Gastrocnemius medialis (tissue), 4 donors: ENCODE measurements at regions not wholly inside any gene's neighbourhood (a gene's known extent, or its start where the extent isn't known, plus 50 kb on each side); places are given as distances from the start of the nearest gene placed in this dataset.

Source experiments
- ATAC-seq, 2 donors: fragments of 150-250 bp; one replicate each; pipeline ENCODE4 v1.9.1; 2016
- DNase-seq, 2 donors: peaks; one replicate each; pipeline ENCODE4 v3.0.0-alpha.2; 2019
- H3K27ac ChIP-seq, 4 donors: fragments of 200-600 bp; sonication (generic); 1 replicate in 1 of 4; 2 replicates in 3 of 4; pipeline ENCODE4 v1.5.1; 2016 to 2018; ENCODE audit warnings: mild to moderate bottlenecking in 2 of 4, moderate library complexity in 1 of 4
- H3K27me3 ChIP-seq, 3 donors: fragments of 200-600 bp; sonication (generic) in 2 of 3; 1 replicate in 1 of 3; 2 replicates in 2 of 3; pipeline versions ENCODE4 v1.5.1 to v1.6.0; 2016 to 2019; ENCODE audit warnings: mild to moderate bottlenecking in 1 of 3, moderate library complexity in 1 of 3
- H3K36me3 ChIP-seq, 2 donors: fragments of 200-600 bp; sonication (generic) in 1 of 2; one replicate each; pipeline ENCODE4 v1.5.1; 2017 to 2018
- H3K4me1 ChIP-seq, 2 donors: fragments of 200-600 bp; sonication (generic) in 1 of 2; one replicate each; pipeline ENCODE4 v1.5.1; 2016 to 2017; ENCODE audit warnings: mild to moderate bottlenecking in 2 of 2
- H3K4me3 ChIP-seq, 4 donors: fragments of 200-600 bp; sonication (generic) in 3 of 4; 1 replicate in 1 of 4; 2 replicates in 3 of 4; pipeline ENCODE4 v1.5.1; 2016 to 2019; ENCODE audit warnings: mild to moderate bottlenecking in 2 of 4
- H3K9me3 ChIP-seq, 3 donors: fragments of 200-600 bp; sonication (generic) in 2 of 3; 1 replicate in 1 of 3; 2 replicates in 2 of 3; pipeline ENCODE4 v1.5.1; 2016 to 2019
- CTCF ChIP-seq, 5 experiments: fragments of 450-650 bp in 3 of 5; fragments of 200-600 bp in 2 of 5; sonication (generic) in 2 of 5; IDR thresholded peaks in 4 of 5; conservative IDR thresholded peaks in 1 of 5; 1 replicate in 4 of 5; 2 replicates in 1 of 5; pipeline ENCODE4 v1.5.1; 2016 to 2019; ENCODE audit warnings: antibody characterized with exemption in 5 of 5, mild to moderate bottlenecking in 3 of 5, moderate library complexity in 3 of 5
- POLR2A ChIP-seq, 2 donors: fragments of 450-650 bp; IDR thresholded peaks; one replicate each; pipeline ENCODE4 v1.6.1; 2017; ENCODE audit warnings: antibody characterized with exemption in 2 of 2, mild to moderate bottlenecking in 2 of 2, moderate library complexity in 2 of 2
- in situ Hi-C, 4 donors: fragments of 200-750 bp; cut with MboI; loops; one replicate each; pipeline versions ENCODE4 v1.15.0 to v1.8.0; 2017; ENCODE audit warnings: low sequenced_read_pairs in 4 of 4
- intact Hi-C: fragments of 100-400 bp; cut with DNase I; formaldehyde crosslinking; loops from one replicate; pipeline ENCODE4 v1.15.1; 2023; ENCODE audit warnings: low total_unique reads

DNA sequence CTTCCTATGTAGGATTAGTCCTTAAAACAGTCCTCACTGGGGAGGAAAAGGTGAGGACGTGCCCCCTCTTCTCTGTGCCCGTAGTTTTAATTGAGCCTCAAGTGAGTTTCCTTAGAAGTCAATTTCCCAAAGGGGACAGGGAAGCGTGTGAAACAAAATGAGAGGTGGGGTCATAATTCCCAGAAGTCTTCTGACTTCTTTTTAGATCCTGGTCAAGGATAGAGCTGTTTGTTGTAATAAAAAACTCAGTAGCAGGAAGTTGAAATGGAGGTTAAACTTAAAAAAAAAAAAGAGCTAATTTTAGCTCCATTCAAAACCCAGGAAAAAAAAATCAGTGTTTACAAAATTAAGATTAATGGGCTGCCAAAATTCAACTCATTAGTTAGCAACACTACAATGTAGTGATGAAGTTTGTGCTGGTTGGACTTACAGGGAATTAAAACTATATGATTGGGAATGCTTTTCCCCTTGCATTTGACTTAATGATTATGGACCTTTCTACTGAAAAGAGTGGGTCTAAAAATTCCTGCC, 158.3 kb upstream of the MEF2C start:
- no peak for TF ChIP-seq CTCF (IDR thresholded peaks at IDR 0.05 in 4 of 5, conservative IDR thresholded peaks at IDR 0.05 in 1 of 5)
- no peak for TF ChIP-seq POLR2A (IDR thresholded peaks at IDR 0.05)
- no peaks in the 10 kb centered on the region for H3K27me3 ChIP-seq
- in situ Hi-C loops (no loop called here), intact Hi-C loops (no loop called here)
- no peak overlapping the region for H3K27ac ChIP-seq
- no peaks in the 10 kb centered on the region for H3K36me3 ChIP-seq
- no peaks in the 10 kb centered on the region for H3K4me1 ChIP-seq
- DNase-seq (no peak), ATAC-seq (no peak)
- no peak overlapping the region for H3K4me3 ChIP-seq
- no peaks in the 10 kb centered on the region for H3K9me3 ChIP-seq

DNA sequence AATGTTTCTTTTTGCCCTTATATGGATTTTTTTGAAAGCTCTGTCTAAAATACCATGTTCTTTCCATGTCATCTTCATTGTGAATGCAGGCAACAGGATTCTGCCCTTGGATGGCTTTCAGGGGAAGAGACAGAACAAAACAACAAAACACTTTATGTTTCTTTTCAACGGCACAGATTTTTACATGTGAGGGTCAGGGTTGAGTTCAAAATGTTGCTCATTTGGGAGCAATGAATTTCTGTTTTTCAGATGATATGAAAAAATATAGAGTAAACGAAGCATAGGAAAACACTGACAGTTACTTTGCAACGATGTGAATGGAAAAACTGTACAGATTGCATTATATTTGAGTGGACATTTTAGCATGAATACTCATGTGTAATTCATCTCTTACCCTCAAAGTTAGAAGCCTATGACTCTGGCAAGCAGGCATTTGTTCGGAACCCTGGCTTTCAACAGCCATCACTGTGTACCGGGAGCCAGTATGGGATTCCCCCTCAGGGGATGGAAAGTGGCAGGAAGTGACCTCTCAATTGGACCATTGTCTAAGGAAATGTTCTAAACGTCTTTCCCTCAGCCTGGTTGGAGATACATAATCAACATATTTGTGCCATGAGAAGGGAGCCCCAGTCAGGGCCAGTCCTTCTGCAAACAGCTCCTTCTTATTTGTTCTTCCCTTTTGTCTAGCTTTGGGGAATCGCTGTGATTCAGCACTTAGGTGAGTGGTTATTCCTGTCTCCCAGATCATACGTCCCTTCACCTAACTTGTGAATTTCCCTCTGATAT, 153.9 kb upstream of the MEF2C start:
- in situ Hi-C loops (no loop called here), intact Hi-C loops (no loop called here)
- no peak for ATAC-seq
- H3K27me3 ChIP-seq: no peaks in the 10 kb centered on the region
- no peaks in the 10 kb centered on the region for H3K9me3 ChIP-seq
- H3K4me1 ChIP-seq: no peaks in the 10 kb centered on the region
- TF ChIP-seq CTCF (IDR thresholded peaks at IDR 0.05 in 4 of 5, conservative IDR thresholded peaks at IDR 0.05 in 1 of 5): no peak
- no peak for TF ChIP-seq POLR2A (IDR thresholded peaks at IDR 0.05)
- no peak overlapping the region for H3K4me3 ChIP-seq
- no peaks in the 10 kb centered on the region for H3K36me3 ChIP-seq
- no peak for DNase-seq
- H3K27ac ChIP-seq: no peak overlapping the region

DNA sequence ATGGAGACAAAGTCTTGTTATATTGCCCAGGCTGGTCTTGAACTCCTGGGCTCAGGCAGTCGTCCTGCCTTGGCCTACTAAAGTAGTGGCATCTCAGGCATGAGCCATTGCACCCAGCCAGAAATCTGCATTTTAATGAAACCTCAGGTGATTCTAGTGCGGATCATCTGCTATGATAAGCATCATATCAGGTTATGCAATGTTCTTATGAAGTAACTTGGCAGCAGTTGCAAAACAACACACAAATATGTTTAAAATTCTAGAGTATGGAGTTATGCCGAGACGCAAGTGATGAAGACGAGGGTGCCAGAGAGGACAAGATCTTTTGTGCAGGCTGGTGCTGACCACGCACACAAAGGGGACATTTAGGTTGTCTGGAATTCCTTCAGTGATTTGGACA, 153.2 kb upstream of the MEF2C start:
- TF ChIP-seq CTCF (IDR thresholded peaks at IDR 0.05 in 4 of 5, conservative IDR thresholded peaks at IDR 0.05 in 1 of 5): no peak
- TF ChIP-seq POLR2A (IDR thresholded peaks at IDR 0.05): no peak
- in situ Hi-C loops (no loop called here), intact Hi-C loops (no loop called here)
- DNase-seq (no peak), ATAC-seq (no peak)
- Histone ChIP-seq H3K27me3 (no peaks in the 10 kb centered on the region), H3K9me3 (no peaks in the 10 kb centered on the region), H3K36me3 (no peaks in the 10 kb centered on the region), H3K4me3 (no peak overlapping the region), H3K27ac (no peak overlapping the region), H3K4me1 (no peaks in the 10 kb centered on the region)

- H3K36me3 ChIP-seq: no peaks in the 10 kb centered on the region
- H3K27me3 ChIP-seq: no peaks in the 10 kb centered on the region
- H3K4me1 ChIP-seq: no peaks in the 10 kb centered on the region
- no peaks in the 10 kb centered on the region for H3K9me3 ChIP-seq
- ATAC-seq (no peak), DNase-seq (no peak)
- H3K27ac ChIP-seq: no peak overlapping the region
- in situ Hi-C loops (no loop called here), intact Hi-C loops (no loop called here)
- TF ChIP-seq CTCF (IDR thresholded peaks at IDR 0.05 in 4 of 5, conservative IDR thresholded peaks at IDR 0.05 in 1 of 5) (no peak), POLR2A (IDR thresholded peaks at IDR 0.05) (no peak)
- no peak overlapping the region for H3K4me3 ChIP-seq
Observed at GRCh38 chr5:89034588-89034987, 151.6 kb upstream of the MEF2C start.
